Suprapubic skin (tissue), 4 donors: ENCODE measurements at regions not wholly inside any gene's neighbourhood (a gene's known extent, or its start where the extent isn't known, plus 50 kb on each side); places are given as distances from the start of the nearest gene placed in this dataset.

ENCODE experiments used
- DNase-seq, 2 donors: peaks; one replicate each; pipeline ENCODE4 v3.0.0-alpha.2; 2019; ENCODE audit warnings: low spot score in 2 of 2
- H3K27ac ChIP-seq: fragments of 200-600 bp; sonication (generic); one replicate; pipeline ENCODE4 v1.5.1; 2019
- H3K27me3 ChIP-seq: fragments of 200-600 bp; sonication (generic); one replicate; pipeline ENCODE4 v1.5.1; 2019
- H3K36me3 ChIP-seq: fragments of 200-600 bp; sonication (generic); one replicate; pipeline ENCODE4 v1.5.1; 2019
- H3K4me1 ChIP-seq: fragments of 200-600 bp; sonication (generic); one replicate; pipeline ENCODE4 v1.5.1; 2019
- H3K4me3 ChIP-seq: fragments of 200-600 bp; sonication (generic); one replicate; pipeline ENCODE4 v1.5.1; 2019; ENCODE audit warnings: mild to moderate bottlenecking
- H3K9me3 ChIP-seq: fragments of 200-600 bp; sonication (generic); one replicate; pipeline ENCODE4 v1.5.1; 2019
- CTCF ChIP-seq, 2 donors: fragments of 200-600 bp in 1 of 2; fragments of 450-650 bp in 1 of 2; sonication (generic) in 1 of 2; IDR thresholded peaks; one replicate each; pipeline ENCODE4 v1.5.1; 2016 to 2019; ENCODE audit warnings: antibody characterized with exemption in 2 of 2, mild to moderate bottlenecking in 1 of 2, moderate library complexity in 1 of 2
- EP300 ChIP-seq: sonication (generic); formaldehyde crosslinking; IDR thresholded peaks from one replicate; pipeline ENCODE4 v1.6.1; 2017; ENCODE audit warnings: antibody characterized with exemption
- POLR2A ChIP-seq, 2 donors: fragments of 450-650 bp; IDR thresholded peaks; one replicate each; pipeline ENCODE4 v1.6.1; 2017; ENCODE audit warnings: antibody characterized with exemption in 2 of 2, mild to moderate bottlenecking in 2 of 2, moderate library complexity in 2 of 2
- POLR2AphosphoS5 ChIP-seq, 3 donors: sonication (generic); formaldehyde crosslinking; IDR thresholded peaks; one replicate each; pipeline ENCODE4 v1.6.1; 2017; ENCODE audit warnings: antibody characterized with exemption in 3 of 3
- WGBS: methylation state at CpG from one replicate; pipeline ENCODE4 v1.1.5; 2018; 5-methylcytosine and 5-hydroxymethylcytosine counted together

- no peak overlapping the region for H3K4me3 ChIP-seq
- no peak overlapping the region for H3K27ac ChIP-seq
- WGBS: 88% methylated on average over 1 of the region's 1 CpG
- no peak for TF ChIP-seq POLR2AphosphoS5 (IDR thresholded peaks at IDR 0.05)
- no peak for TF ChIP-seq POLR2A (IDR thresholded peaks at IDR 0.05)
- no peak for TF ChIP-seq CTCF (IDR thresholded peaks at IDR 0.05)
- TF ChIP-seq EP300: no peak
- H3K4me1 ChIP-seq: no peaks in the 10 kb centered on the region
- no peaks in the 10 kb centered on the region for H3K27me3 ChIP-seq
- H3K36me3 ChIP-seq: no peaks in the 10 kb centered on the region
- DNase-seq: no peak
- peaks cover 16% of the 10 kb centered on the region for H3K9me3 ChIP-seq
Observed at GRCh38 chr7:145919712-145920111, 196.9 kb upstream of the CNTNAP2 start.

GRCh38 chr7:145916776-145917175, 199.8 kb upstream of the CNTNAP2 start:
- WGBS: 88% methylated on average over 8 of the region's 8 CpGs
- no peak for TF ChIP-seq POLR2A (IDR thresholded peaks at IDR 0.05)
- no peak for TF ChIP-seq CTCF (IDR thresholded peaks at IDR 0.05)
- no peak for TF ChIP-seq POLR2AphosphoS5 (IDR thresholded peaks at IDR 0.05)
- no peak for TF ChIP-seq EP300

GRCh38 chr7:145915679-145916078, 200.9 kb upstream of the CNTNAP2 start:
- Histone ChIP-seq H3K9me3 (peaks cover 16% of the 10 kb centered on the region), H3K27ac (no peak overlapping the region), H3K27me3 (no peaks in the 10 kb centered on the region), H3K36me3 (no peaks in the 10 kb centered on the region), H3K4me3 (no peak overlapping the region), H3K4me1 (no peaks in the 10 kb centered on the region)
- DNase-seq: no peak
- TF ChIP-seq CTCF (IDR thresholded peaks at IDR 0.05) (no peak), EP300 (no peak), POLR2A (IDR thresholded peaks at IDR 0.05) (no peak), POLR2AphosphoS5 (IDR thresholded peaks at IDR 0.05) (no peak)
- WGBS: 80% methylated on average over 2 of the region's 2 CpGs

More at GRCh38 chr7:145916776-145917175, 199.8 kb upstream of the CNTNAP2 start:
- DNase-seq: no peak
- peaks cover 16% of the 10 kb centered on the region for H3K9me3 ChIP-seq
- H3K4me1 ChIP-seq: no peaks in the 10 kb centered on the region
- no peaks in the 10 kb centered on the region for H3K27me3 ChIP-seq
- H3K36me3 ChIP-seq: no peaks in the 10 kb centered on the region
- no peak overlapping the region for H3K4me3 ChIP-seq
- no peak overlapping the region for H3K27ac ChIP-seq

- H3K27ac ChIP-seq: no peak overlapping the region
- no peaks in the 10 kb centered on the region for H3K4me1 ChIP-seq
- TF ChIP-seq POLR2A (IDR thresholded peaks at IDR 0.05) (no peak), CTCF (IDR thresholded peaks at IDR 0.05) (no peak), POLR2AphosphoS5 (IDR thresholded peaks at IDR 0.05) (no peak), EP300 (no peak)
- no peaks in the 10 kb centered on the region for H3K27me3 ChIP-seq
- H3K9me3 ChIP-seq: no peaks in the 10 kb centered on the region
- H3K4me3 ChIP-seq: no peak overlapping the region
- DNase-seq: no peak
- WGBS: 56% methylated on average over 3 of the region's 3 CpGs
- H3K36me3 ChIP-seq: no peaks in the 10 kb centered on the region
Observed at GRCh38 chr7:145909991-145910513, 206.5 kb upstream of the CNTNAP2 start.

- H3K27me3 ChIP-seq: no peaks in the 10 kb centered on the region
- TF ChIP-seq POLR2AphosphoS5 (IDR thresholded peaks at IDR 0.05) (no peak), EP300 (no peak), POLR2A (IDR thresholded peaks at IDR 0.05) (no peak), CTCF (IDR thresholded peaks at IDR 0.05) (no peak)
- no peak for DNase-seq
- no peak overlapping the region for H3K4me3 ChIP-seq
- H3K27ac ChIP-seq: no peak overlapping the region
- no peaks in the 10 kb centered on the region for H3K36me3 ChIP-seq
- H3K9me3 ChIP-seq: peaks cover 22% of the 10 kb centered on the region
- no peaks in the 10 kb centered on the region for H3K4me1 ChIP-seq
Observed at GRCh38 chr7:145903658-145904057, 212.9 kb upstream of the CNTNAP2 start.
